LHCN-M2 (cell line): ENCODE measurements at regions not wholly inside any gene's neighbourhood (a gene's known extent, or its start where the extent isn't known, plus 50 kb on each side); places are given as distances from the start of the nearest gene placed in this dataset.
"Not testable (repeated sequence)": the region's sequence is repeated elsewhere in the genome, so short reads cannot be mapped to it uniquely, and the experiment has no call there.

Experiments
- DNase-seq: peaks from one replicate; pipeline ENCODE4 v3.0.0-alpha.2; 2012; ENCODE audit warnings: low read depth

DNA sequence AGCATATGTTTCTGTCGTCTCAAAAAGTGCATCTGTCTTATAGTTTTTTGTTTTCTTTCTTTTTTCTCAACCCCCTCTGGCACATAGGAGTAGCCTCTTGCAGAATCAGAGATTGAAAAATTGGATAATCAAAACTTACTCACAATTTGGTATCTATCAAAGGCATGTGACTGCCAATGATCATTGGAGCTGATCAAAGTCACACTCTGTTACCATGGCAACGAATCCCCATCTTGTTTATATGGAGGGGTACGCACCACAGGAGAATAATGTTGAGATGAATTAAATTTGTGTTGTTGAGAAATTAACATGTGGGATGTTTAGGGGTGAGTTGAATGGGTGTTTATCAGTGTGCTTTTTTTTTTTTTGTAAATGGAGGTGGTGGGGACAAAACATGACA lies 458.3 kb upstream of the FANCL start:
- no peak for DNase-seq

DNA sequence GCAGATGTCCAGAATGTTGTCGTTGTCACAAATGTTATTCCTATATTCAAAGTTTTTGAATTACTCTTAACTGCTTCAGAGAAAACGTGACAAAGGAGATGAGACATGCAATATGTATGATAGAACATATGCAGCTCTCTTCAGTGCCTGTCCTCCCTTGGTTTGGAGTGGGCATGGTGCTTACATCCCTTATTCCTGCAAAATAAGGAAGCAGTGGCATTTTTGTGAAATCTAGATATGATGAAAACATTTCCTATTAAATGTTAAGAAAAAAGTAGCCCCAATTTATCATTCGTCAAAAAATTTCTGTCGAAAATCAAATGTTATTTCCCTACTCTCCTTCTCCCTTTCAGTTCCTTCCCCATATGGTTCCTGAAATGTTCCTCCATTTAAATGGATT lies 457.5 kb upstream of the FANCL start:
- no peak for DNase-seq

DNA sequence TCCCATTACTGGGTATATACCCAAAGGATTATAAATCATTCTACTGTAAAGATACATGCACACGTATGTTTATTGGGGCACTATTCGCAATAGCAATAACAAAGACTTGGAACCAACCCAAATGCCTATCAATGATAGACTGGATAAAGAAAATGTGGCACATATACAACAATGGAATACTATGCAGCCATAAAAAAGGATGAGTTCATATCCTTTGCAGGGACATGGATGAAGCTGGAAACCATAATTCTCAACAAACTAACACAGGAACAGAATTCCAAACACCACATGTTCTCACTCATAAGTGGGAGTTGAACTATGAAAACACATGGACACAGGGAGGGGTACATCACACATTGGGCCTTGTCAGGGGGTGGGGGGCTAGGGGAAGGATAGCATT lies 453.0 kb upstream of the FANCL start:
- not testable (repeated sequence) for DNase-seq

DNA sequence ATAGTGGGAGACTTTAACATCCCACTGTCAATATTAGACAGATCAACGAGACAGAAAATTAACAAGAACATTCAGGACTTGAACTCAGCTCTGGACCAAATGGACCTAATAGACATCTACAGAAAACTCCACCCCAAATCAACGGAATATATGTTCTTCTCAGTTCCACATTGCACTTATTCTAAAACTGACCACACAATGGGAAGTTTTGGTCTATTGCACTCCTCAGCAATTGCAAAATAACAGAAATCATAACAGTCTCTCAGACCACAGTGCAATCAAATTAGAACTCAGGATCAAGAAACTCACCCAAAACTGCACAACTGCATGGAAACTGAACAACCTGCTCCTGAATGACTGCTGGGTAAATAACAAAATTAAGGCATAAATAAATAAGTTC lies 449.9 kb upstream of the FANCL start:
- not testable (repeated sequence) for DNase-seq

DNA sequence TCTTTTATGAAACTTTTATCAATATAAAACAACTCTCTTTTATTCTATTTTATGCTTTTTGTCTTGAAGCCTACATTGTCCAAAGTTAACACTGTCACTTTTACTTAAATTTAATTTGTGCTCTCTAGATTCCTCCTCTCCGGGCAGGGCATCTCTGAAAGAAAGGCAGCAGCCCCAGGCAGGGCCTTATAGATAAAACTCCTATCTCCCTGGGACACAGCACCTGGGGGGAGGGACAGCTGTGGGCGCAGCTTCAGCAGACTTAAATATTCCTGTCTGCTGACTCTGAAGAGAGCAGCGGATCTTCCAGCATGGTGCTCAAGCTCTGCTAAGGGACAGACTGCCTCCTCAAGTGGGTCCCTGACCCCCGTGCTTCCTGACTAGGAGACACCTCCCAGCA lies 447.7 kb upstream of the FANCL start:
- no peak for DNase-seq

DNA sequence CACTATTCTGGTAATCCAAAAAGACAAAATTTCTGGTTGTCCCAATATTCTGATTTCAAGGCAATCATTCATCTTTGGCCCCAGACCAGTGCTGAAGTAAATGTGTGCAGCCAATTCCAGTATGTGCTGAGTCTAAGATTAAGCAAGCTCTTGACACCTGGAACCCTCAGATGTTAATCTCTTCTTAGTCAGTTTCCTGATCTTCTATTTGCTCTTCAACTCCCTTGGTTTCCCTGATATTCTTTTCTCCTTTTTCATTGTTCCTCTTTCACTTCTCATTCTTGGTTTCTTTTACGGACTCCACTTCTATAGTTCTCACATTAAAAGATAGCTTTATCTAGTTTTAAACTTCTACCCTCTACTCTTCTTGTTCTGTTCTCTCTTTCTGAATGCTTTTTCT lies 445.7 kb upstream of the FANCL start:
- no peak for DNase-seq

DNA sequence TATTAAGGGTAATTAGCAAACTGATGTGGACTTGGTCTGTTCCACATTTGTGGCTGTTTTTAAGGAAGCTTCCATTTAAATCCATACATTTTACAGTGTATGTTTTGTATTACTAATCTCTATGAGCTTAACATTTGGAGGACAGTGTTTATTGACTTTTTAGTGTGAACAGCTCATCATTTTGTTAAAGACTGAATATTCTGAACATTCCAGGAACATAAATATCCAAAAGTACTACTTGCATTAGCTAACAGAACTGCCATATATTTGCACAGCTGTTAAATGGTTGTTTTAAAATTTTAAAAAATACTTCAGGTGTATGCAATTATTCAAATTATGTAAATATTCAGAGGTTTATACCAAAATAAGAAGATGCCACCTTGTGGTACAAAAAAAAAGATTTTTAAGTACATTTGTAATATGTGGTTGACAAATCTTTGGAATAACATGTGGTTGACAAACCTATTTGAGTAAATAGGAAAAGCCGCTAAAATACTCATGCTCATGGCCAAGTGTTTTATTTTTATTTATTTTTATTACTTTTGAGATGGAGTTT lies 439.7 kb upstream of the FANCL start:
- peak; percentile 1 for DNase-seq

DNA sequence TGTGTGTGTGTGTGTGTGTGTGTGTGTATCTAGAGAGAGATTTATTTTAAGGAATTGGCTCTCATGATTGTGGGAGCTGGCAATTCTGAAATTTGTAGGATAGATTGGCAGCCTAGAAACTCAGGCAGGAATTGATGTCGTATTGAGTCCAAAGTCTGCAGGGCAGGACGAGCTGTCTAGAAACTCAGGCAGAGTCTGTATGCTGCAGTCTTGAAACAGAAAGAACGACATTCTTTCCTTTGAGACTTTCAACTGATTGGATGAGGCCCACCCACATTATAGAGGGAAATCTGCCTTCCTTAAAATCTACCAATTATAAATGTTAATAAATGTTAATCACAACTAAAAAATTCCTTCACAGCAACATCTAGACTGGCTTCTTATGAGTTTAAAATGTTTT lies 436.6 kb upstream of the FANCL start:
- DNase-seq, result no peak

DNA sequence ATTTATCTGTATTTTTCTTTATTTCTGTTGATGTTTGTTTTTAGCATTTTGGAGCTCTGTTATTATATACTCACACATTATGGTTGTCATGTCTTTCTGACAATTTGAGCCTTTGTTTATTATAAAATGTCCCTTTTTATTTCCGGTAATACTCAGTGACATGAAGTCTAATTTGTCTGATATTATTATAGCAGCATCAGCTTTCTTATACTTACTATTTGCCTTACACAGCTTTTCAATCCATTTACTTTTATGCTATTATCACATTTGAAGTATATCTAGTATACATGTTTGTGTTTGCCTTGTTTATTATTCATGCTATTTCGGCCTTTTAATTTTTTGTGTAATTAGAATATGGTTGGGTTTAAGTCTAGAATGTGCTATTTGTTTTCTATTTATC lies 430.6 kb upstream of the FANCL start:
- no peak for DNase-seq

DNA sequence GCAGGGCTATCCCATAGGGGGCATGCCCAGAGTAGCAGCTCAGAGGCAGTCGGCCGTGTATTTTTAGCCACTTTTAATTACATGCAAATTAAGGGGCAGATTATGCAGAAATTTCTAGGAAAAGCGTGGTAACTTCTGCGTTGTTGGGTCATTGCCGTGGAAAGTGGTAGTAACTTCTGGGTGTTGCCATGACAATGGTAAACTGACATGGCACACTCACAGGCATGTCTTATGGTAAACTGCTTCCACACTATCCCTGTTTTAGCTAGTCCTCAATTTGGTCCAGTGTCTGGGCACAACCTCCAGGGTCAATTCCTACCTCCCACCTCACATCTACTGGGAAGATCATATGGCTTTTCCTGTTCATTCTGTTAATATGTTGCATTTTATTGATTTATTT lies 428.9 kb upstream of the FANCL start:
- DNase-seq, result no peak

DNA sequence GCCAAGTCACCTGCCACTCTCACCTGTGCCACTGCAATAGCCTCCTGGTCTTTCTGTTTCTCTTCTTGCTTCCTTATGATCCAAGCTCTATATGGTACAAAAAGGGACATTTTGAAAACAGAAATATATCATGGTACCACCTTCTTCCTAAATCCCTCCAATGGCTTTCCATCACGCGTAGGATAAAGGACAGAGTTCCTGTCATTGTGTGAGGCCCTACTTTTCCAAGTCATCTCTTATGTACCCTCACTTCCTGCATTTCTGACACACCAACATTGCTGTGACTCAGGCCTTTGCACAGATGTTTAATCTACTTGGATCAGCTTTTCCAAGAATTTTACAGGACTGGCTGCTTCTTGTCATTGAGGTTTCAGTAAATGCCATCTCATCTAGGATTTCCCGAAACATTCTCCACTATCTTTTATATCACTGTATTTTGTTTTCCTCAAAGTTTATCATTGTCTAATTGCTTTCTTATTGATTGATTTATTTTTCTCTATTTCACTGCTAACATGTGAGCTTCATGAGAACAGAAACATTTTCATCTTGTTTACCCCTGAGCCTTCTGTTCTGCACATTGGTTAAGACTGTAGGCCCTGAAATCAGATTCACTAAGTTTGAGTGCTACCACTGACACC lies 426.1 kb upstream of the FANCL start:
- DNase-seq, result peak; percentile 12

DNA sequence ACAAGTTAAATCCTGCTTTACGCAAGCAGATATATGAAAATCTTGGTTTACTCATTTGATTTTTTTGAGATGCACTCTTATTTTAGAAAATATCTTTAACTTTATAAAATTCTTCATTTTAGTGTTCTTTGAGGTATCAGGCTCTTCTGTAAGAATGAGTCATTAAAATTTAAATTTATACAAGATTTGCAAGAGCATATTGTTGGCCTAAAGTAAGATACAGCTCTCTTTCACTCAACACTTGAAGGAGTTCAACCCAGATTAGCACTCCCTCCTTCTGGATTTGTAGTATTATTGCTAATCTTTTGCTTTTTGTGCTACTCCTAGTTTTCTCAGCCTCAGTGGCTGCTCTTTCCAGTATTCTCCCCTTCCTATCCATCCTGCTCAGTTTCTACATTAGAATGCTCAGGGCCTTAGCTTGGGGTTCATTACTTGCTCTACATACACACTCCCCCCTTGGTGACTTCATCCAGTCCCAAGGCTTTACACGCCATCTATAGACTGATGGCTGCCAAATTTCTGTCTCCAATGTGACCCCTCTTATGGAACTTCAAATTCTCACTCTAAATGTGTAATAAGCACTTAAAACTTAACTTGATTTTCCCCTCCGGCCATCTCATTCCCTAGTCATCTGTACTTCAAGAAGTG lies 425.3 kb upstream of the FANCL start:
- DNase-seq, result no peak

DNA sequence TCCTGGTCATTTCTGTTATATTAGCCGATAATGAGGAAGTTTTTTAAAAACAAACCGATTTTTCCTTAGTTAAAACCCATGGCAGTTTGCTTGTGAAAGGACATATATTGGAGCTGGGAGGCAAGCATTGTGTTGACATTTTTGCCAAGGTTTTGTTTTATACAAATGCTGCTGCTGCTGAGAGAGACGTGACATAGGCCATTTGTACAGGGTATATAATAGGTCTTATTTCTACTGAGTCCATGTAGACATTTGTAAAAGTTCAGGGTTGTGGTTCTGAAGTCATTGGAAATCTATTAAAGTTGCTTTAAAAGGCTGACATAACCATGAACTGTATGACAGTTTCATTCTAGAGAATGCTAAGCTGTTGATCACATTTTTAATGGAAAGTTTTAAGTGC lies 424.0 kb upstream of the FANCL start:
- no peak for DNase-seq

DNA sequence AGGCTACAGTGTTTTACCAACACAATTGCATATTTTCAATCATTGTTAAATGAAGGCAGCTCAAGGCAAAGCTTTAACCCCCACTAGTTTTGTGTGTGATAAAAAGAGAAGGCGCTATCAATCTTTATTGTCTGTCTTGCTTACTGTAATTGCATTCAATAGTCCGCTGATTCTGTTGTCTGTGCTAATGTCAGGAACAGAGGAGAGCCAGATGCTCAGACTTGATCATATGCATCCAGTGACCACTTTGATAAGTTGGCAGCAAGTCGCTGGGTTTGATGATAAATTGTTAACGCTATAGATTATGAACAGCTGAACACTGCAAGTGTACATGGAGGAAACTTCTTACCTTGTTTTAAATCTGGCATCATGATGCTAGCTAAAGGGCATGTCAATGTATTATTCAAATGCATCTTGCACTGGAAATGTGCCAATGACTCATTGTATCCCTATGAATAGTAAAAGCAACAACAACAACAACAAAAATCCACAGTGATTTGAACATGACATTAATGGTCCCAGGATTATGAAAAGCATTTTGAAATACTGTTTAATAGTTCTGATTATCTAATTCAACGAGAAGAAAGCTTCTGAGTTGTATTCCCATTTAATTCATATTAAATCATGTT lies 423.5 kb upstream of the FANCL start:
- peak; percentile 42 for DNase-seq

DNA sequence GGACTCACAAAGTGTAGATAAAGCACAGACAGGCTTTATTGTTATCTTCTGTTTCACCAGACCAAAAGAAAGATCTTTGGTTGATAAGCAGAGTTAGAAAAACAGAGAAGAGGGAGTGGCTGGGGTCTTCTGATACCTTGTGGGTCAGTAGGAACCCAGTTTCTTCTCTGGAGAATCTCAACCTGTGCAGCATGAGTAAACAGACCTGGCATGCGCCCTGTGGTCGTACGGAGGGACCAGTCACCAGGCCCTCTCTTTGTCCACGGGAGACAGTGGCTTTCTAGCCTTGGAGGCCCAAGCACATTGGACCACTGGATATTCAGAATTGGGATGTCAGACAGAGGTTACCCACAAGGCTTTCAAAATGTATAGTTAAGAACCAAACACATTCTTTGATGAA lies 418.9 kb upstream of the FANCL start:
- DNase-seq, result no peak

DNA sequence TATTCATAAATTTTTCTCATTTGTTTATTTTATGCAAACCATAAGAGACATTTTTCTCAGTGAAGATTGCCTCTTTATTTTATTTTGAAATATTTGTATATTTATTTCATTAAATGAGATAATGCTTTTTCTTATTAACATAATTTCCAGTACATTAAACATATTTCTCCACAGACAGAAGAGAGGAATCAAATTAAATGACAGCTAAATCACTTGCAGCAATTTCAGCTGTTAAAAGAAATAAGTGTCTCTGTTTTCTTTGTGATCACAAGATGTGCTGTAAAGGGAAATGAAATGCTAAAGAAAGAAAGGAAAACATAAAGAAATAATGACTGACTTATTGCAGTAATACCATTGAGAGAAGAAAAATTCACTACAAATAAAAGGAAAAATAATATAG lies 414.0 kb upstream of the FANCL start:
- no peak for DNase-seq

DNA sequence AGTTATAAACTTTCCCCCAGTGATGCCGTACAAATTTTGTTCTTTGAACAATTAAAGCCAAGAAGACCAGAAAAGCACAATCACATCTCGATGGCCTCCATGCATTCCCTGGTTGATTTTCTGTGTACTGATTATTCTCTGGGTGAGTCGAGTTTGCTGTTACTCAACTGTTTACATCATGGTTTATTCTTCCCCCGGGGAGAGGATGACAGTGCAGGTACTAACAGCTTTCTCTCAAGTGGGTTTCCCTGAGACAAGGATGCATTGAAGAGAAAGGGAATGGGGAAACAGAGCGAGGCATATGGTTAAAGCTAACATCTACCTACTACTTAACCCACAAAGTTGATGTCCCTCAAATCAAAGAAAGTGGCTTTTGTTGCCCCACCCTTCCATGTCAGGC lies 410.8 kb upstream of the FANCL start:
- no peak for DNase-seq

DNA sequence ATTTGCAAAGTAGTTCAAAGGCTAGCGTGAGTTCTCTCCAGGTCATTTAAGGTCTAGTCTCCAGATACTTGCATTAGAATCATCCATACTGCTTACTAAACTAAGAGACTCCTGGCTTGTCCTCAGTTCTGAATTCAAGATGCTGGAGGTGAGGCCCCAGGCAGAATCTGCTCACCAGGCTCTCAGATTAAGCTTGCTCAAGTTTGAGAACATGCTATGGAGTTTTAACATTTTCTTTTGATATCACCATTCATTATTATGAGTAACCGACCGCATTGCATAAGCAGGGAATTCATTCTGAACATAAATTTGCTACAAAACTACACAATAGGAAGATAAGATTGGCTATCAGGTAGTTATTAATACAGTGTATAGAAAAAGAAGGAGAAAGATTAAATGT lies 409.7 kb upstream of the FANCL start:
- no peak for DNase-seq

DNA sequence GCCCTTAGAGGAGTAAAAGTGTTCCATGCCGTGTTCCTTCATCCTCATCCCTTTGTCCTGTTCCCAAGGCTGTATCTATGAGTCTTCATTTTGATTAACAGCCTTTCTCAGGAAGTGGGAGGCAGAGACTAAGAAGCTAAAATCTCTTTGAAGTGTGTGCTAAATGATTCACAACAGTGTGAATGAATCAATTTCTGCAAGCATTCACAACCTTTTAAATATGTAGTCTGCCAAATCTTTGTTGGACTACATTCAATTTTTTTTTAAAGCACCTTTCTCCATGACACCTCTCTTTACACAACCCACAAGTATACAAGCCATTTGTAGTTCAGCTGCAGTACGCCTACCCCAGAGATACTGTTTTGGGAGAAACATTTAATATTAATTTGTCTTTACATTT lies 408.6 kb upstream of the FANCL start:
- no peak for DNase-seq

DNA sequence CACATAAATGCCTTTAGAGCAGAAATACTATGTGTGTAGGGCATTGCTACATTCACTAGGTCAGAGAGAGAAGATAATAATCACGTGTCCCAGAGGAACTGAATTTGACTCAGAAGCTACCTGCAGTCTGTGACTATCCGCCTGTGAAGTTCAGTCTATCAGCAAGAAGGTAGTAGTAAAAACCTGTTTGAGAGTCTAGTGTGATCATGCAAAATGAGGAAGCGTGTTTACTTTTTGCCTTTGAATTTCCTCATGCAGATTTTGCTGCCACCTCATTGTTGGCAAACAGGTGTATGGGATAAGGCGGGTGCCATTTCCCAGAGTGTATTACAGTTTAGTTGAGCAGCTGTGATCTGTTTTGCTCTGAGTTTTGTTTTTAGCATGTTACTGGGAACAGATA lies 403.9 kb upstream of the FANCL start:
- no peak for DNase-seq

DNA sequence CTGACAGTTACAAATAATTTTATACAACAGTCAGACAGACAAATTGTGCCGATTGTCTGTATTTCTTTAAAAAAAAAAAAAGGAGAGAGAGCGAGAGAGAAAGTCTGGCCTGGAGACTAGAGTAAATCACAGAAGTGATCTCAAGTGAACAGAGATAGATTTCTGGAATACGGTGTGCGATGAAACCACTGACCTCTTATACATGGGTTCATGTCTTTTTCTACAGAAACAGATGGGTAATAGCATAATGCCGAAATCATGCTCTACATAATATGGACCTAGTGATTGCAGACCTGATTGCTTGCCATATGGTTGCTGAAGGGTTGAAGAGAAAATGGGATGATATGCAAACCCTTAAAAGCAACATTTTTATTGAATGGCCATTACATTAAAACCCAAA lies 403.3 kb upstream of the FANCL start:
- no peak for DNase-seq

DNA sequence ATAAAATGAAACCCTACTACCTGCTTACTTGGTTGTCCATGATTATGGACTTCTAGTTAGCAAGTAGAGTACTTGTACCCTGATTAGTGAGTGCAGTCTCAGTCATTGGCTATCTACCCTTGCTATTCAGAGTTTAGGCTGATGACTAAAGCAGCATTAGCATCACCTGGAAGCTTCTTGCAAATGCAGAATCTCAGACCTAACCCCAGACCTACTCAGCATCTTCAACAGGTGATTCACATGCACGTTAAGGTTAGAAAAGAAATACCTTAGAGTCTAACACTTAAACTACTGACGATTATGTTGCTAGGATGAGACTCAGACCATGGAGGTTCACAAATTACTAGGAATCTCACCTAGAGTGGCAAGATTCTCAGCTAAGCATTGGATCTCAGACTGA lies 399.9 kb upstream of the FANCL start:
- DNase-seq, result no peak

DNA sequence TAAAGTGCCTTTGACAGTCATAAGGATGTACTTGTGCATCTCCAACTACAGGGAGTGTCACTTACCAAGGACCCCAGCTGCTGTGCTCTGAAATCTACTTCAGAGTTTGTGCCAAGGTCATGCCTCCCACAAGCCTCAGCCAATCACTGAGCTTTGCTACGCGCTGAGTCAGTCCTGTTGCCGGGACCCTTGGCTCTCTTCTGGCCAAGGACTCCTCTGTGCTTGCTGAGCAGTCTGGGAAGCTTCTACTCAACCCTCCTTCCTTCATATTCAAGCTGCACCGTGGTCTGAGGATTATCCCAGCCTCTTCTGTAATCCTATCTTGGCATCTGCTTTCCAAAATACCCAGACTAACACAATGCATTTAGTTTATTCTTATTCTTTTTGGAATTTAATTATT lies 398.9 kb upstream of the FANCL start:
- DNase-seq, result no peak
